ENCODE measurements at regions not wholly inside any gene's neighbourhood (a gene's known extent, or its start where the extent isn't known, plus 50 kb on each side); places are given as distances from the start of the nearest gene placed in this dataset.

DNA sequence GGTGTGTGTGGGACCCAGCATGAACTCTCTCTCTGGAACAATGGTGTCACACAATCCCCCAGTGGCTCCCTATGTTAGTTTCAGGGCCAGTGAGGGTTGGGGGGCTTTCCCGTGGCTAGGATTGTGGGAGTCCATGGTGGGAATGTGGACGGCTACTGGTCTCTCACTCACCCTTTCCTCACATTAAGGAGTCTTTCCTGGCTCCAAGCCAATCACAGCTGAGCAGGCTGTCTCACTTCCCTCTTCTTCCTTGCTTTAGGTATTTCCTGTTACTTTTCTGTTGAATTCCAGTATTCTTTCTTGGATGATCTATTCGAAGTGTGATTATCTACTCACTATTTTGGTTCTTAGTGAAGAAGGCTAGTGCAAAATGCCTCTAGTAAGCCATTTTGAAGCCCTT is 324.4 kb upstream of the MPDZ start:
- DNase-seq (ENCODE audit: low read depth, low spot score) = no peak

DNA sequence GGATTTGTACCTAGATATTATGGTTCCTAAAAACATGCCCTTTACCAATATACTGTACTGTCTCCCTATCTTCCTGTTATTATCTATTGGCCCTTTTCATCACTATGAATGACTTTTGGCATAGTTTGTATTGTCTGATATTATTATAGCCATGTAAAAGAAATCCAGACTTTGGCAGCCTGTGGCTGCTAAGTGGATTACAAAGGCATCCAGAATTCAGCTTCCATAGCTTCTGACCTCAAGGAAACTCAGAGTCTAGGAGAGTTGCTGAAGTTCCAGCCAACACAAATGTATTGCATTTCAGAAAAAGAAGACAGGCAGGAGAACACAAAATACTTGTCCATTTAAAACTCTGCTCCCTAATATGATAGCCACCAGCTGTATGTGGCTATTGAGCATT is 319.2 kb upstream of the MPDZ start:
- no peak for DNase-seq (ENCODE audit: low read depth, low spot score)

- no peak for DNase-seq (ENCODE audit: low read depth, low spot score)
Measured at GRCh38 chr9:13597427-13597826, 317.9 kb upstream of the MPDZ start.

- DNase-seq (ENCODE audit: low read depth, low spot score) = no peak
Measured at GRCh38 chr9:13597004-13597403, 317.5 kb upstream of the MPDZ start.

DNA sequence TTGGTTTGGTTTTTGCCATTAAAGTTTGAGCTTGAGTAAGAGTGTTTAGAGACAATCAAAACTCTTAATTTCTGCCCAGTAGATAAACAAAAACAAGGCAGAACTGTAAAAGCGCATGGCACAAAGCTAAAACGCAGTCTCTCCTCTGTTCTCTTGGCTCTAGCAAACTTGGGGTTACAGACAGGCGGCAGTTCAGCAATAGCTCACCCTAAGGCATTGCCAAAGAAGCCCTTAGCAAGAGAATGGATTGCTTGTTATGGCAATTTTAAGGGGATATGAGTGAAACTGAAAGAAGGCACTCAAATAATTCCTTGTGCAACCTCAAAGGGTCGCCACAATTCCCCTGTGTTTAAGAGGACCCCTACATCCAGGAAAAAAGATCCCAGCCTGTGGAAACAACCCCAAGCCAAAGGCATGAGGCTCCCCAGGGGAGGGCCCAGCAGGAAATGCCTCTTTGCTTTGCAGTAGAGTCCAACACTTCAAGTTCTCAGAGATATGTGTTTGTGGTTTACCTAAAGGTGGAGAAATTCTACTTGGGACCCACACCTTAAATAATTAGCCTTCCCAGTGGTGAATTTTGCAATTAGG is 317.0 kb upstream of the MPDZ start:
- DNase-seq (ENCODE audit: low read depth, low spot score) = no peak

- no peak for DNase-seq (ENCODE audit: low read depth, low spot score)
Measured at GRCh38 chr9:13590996-13591395, 311.5 kb upstream of the MPDZ start.

DNA sequence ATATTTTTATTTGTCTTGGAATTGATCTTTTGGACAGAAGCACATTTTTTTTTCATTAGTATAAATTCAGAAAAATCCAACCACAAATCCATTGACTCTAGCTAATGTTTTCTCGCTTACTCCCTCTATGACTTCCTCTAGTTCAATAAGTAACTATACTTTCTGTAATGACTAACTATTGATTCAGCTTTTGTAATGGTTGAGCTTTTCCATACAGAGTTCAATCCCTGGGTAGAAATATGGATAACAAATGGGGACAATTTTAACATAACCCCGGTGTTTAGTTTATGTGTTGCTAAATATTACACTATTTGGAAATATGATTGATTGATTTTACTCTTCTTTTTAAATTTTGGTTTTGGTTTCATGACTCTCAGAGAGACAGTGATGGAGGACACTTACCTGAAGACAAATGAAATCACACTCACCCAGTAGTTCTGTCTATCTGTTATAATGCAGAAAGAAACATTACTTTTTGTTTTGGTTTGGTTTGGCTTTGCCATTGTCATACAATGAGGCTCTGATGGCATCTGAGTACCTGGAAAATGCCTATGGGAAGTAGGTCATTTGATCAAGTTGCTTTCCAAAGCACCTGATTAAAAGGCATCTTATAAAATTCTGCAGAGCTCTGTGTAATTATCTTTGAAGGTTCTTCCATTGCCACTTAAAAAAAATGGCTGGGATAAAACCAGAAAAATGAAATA is 309.7 kb upstream of the MPDZ start:
- no peak for DNase-seq (ENCODE audit: low read depth, low spot score)

DNA sequence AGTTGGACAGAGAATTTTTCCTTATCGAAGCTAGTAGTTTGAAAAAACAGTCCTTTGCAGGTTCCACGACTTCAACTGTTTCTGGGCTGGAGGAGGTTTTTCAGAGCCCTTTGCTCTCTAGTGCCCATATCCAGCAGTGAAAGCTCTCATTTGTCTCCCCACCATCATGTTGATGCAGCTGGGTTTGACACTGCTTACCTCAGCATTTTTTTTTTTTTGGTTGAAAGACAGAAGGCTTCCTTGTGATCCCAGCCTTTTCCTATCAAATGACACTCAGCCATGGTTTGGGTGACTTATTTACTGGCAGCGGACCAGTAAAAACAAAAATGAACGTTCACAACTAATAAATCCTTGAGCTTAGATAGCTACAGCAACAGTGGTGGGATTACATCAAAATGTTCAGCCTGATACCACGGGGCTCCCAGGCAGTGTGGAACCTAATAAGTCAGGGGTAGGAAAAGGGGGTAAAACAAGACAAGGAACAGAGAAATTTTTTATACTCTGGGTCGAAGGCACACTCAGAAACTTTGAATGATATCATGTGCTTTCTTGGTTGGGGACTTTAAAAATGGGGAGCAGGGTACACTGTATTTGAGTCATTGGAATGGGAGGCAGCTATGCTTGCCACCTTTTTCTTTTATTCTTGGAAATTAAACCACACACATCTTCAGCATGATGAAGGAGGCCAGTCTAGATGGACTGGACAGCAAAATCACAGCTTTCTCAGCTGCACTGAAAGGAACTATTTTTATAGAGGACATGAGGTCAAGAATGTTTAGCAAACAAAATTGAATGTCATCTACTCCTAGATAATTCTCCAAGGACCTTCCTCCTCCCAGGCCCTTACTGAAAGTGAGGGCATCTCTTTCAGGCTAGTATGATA is 308.9 kb upstream of the MPDZ start:
- DNase-seq (ENCODE audit: low read depth, low spot score) = no peak

- no peak for DNase-seq (ENCODE audit: low read depth, low spot score)
Measured at GRCh38 chr9:13587571-13587970, 308.1 kb upstream of the MPDZ start.

DNA sequence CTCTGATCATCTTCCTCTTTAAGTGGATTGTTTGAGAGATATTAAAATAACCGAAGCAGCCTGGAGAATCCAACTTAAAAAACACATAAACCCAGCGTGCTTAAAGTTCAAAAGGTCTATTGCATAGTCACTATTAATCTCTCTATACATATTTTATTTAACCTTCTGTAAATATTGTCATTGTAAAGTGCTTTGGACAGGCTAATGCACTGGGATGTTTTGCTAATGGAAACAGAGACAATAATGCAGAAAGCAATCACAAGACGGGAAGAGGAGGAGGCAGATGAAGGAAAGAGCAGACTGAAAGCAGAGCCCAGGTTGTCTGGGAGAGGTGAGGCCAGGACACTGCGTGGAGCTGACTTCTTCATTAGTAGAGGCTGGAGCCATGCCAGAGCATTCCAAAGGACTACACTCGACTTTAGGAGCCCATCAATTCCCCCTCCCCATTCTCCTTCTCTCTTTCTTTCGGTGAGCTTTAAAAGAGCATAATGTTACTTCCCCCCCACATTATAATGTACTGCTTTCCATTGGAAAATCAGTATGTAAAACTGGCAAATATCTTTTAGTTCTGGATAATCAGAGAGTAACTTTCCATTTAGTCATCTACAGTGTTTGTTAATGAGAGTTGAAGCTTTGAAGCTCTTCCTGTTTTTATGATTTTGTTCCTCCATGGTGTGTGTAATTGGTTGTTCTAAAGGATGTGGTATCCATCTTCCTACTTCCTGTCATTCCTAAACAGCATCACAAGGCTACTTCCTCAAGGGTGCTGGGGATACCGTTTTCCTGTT is 307.3 kb upstream of the MPDZ start:
- DNase-seq (ENCODE audit: low read depth, low spot score) = no peak

- no peak for DNase-seq (ENCODE audit: low read depth, low spot score)
Measured at GRCh38 chr9:13580760-13581159, 301.3 kb upstream of the MPDZ start.

GRCh38 chr9:13580131-13580530 is 300.6 kb upstream of the MPDZ start:
- DNase-seq (ENCODE audit: low read depth, low spot score) = no peak

- no peak for DNase-seq (ENCODE audit: low read depth, low spot score)
Measured at GRCh38 chr9:13576101-13576500, 296.6 kb upstream of the MPDZ start.

DNA sequence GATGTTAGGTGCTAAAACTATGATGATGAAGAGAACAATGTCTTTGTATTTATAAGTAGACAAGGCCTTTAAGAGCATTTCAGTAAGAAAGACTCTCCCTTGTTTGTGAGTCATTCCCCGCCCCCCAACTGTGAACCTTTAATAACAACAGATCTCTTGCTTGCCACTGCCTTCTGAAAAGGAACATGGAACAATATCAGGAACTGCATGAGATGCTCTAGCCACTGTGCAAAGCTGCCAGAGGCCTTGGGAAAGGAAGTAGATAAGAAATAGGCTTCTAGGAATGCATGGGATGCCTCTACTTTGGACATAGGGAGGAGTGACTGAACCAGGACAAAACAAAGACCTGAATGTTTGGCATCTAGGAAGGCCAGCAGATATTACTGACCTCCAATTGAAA is 296.1 kb upstream of the MPDZ start:
- no peak for DNase-seq (ENCODE audit: low read depth, low spot score)

- DNase-seq (ENCODE audit: low read depth, low spot score) = no peak
Measured at GRCh38 chr9:13570068-13570974, 290.8 kb upstream of the MPDZ start.

GRCh38 chr9:13569602-13570067 is 290.1 kb upstream of the MPDZ start:
- DNase-seq (ENCODE audit: low read depth, low spot score) = no peak

- peak; percentile 27 for DNase-seq (ENCODE audit: low read depth, low spot score)
Measured at GRCh38 chr9:13568841-13569601, 289.5 kb upstream of the MPDZ start.

GRCh38 chr9:13568405-13568804 is 288.9 kb upstream of the MPDZ start:
- DNase-seq (ENCODE audit: low read depth, low spot score) = no peak

GRCh38 chr9:13567833-13568232 is 288.3 kb upstream of the MPDZ start:
- DNase-seq (ENCODE audit: low read depth, low spot score) = no peak

DNA sequence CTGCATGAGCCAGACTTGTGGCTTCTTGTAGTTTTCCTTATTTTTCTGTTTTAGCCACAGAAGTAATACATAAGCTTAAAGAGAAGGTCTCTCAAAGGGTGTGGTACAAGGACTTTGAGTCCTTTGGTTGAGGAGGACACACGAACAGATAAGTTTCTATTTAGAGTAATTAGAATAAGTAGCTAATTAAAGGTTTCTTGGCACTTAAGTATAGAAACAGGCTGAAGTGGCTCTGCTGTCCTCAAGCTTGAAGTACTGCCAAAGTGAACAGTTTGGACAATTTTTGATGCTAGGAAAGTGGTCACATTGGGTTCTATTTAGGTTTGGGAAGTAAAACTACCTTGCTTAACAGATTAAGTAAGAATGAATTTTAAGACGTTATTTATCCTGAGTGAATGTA is 278.3 kb upstream of the MPDZ start:
- DNase-seq (ENCODE audit: low read depth, low spot score) = no peak
